GM12878 (cell line): ENCODE measurements at regions not wholly inside any gene's neighbourhood (a gene's known extent, or its start where the extent isn't known, plus 50 kb on each side); places are given as distances from the start of the nearest gene placed in this dataset.

Experiments used
- PAX8 ChIP-seq: fragments of 450-650 bp; IDR thresholded peaks from 2 replicates; pipeline ENCODE4 v1.6.1; 2017; ENCODE audit warnings: mild to moderate bottlenecking, moderate library complexity
- RCOR1 ChIP-seq: conservative IDR thresholded peaks from 2 replicates; pipeline ENCODE4 v1.6.1; 2012; ENCODE audit warnings: low read depth, low read length, improper control_type of control experiment
- SREBF2 ChIP-seq: IDR thresholded peaks from 2 replicates; pipeline ENCODE4 v1.6.1; 2012; ENCODE audit warnings: mild to moderate bottlenecking, low read length
- ZBTB33 ChIP-seq: fragments of 450-650 bp; IDR thresholded peaks from 2 replicates; pipeline ENCODE4 v1.6.1; 2017; ENCODE audit warnings: mild to moderate bottlenecking

- TF ChIP-seq ZBTB33 = no peak
- TF ChIP-seq RCOR1 = no peak
- TF ChIP-seq PAX8 = no peak
- TF ChIP-seq SREBF2 = no peak
Observed at GRCh38 chr1:203573730-203574129, 52.9 kb upstream of the ATP2B4 start (continued).
